Islet precursor cell (in vitro differentiated cells): ENCODE measurements at regions not wholly inside any gene's neighbourhood (a gene's known extent, or its start where the extent isn't known, plus 50 kb on each side); places are given as distances from the start of the nearest gene placed in this dataset.
"Not testable (repeated sequence)": the region's sequence is repeated elsewhere in the genome, so short reads cannot be mapped to it uniquely, and the experiment has no call there.

Source experiments
- DNase-seq: peaks from one replicate; pipeline ENCODE4 v3.0.0-alpha.2; 2018

DNA sequence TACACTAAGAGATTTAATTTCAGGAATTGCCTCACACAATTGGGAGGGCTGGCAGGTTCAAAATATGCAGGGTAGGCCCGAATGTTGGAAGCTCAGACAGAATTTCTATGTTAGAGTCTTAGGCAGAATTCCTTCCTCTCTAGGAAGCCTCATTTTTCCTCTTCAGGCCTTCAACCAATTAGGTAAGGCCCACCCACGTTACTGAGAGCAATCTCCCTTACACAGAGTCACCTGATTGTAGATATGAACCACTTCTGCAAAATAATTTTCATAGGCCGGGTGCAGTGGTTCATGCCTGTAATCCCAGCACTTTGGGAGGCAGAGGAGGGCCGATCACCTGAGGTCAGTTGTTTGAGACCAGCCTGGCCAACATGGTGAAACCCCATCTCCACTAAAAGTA is 50.2 kb upstream of the HIVEP1 start:
- DNase-seq, result no peak

DNA sequence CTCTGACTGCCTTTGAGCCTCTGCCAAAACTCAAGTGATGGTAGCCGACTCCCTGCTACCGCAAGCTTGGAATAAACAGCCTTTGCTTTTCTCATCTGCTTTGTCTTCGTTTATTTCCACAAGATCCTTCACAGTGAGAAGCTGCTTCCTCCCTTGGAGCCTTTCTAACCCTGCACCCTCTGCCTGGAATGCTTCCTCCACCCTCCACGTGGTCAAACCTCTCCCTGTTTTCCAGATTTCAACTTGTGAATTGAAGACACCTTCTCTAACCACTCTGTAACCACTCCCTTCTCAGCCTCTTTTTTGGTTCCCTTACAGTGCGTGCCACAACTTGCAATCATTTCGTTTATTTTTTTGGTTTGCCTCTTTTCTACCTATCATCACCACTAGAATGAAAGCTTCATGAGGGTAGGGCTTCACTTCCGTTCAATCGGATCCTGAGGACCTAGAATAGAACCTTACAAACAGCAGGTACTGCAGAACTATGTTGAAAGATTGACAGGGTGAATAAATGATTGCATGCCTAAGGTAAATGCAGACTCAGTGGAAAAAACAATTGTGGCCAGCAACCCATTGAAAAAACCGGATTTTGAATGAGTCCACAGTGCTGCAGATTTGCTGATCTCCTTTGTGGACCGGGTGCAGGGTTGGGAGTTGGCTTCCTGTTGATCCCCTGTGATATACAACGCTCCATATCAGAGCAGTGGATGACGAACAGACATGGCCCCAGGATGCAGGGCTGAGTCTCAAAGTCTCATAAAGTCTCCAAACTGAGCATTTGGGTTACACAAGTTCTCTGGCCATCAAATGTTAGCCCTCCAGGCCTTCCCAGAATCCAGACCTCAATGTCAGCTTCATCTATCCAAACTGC is 51.0 kb upstream of the HIVEP1 start:
- DNase-seq, result no peak

DNA sequence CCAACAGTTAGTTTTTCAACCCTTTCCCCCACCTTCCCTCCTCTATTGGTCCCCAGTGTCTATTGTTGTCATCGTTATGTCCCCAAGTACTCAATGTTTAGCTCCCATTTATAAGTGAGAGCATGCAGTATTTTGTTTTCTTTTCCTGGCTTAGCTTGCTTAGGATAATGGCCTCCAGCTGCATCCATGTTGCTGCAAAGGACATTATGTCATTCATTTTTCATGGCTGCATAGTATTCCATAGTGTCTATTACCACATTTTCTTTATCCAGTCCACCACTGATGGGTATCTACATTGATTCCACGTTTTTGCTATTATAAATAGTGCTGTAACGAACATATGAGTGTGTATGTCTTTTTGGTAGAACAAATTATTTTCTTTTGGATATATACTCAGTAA is 55.3 kb upstream of the HIVEP1 start:
- DNase-seq, result no peak

GRCh38 chr6:11953641-11954040 is 58.5 kb upstream of the HIVEP1 start:
- DNase-seq, result no peak

DNA sequence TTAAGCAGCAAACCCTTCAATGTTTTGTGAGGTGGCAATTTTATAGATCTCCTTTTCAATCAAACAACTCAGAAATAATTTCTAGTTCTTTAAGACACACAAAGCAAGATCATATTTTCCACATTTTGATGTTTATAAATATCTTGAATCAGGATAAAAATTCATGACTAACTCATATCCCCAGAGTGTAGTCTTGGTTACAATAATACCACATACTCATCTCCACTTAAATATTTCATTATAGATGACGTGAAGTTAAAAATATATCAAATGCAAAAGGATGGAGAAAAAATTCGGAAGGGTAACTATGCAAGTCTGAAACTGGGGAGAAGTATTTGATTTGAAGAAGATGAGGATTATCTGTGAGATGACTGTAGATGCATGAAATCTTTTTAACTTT is 59.8 kb upstream of the HIVEP1 start:
- DNase-seq, result no peak

- DNase-seq, result no peak
Measured at GRCh38 chr6:11951868-11952267, 60.2 kb upstream of the HIVEP1 start.

GRCh38 chr6:11950109-11950508 is 62.0 kb upstream of the HIVEP1 start:
- no peak for DNase-seq

DNA sequence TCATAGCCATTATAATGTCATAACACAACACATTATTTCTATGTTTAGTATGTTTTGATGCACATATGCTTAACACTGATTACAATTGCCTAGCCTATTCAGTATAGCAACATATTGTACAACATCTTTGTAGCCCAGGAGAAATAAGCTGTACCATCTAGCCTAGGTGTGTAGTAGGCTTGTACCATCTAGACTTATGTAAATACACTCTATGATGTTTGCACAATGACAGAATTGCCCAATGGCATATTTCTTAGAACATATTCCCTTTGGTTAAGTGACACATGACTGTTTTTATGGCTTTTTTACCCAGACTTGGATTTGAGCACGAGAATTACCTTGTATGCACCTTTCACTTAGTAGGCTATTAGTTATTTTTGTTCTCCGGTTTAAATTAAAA is 64.5 kb upstream of the HIVEP1 start:
- no peak for DNase-seq

DNA sequence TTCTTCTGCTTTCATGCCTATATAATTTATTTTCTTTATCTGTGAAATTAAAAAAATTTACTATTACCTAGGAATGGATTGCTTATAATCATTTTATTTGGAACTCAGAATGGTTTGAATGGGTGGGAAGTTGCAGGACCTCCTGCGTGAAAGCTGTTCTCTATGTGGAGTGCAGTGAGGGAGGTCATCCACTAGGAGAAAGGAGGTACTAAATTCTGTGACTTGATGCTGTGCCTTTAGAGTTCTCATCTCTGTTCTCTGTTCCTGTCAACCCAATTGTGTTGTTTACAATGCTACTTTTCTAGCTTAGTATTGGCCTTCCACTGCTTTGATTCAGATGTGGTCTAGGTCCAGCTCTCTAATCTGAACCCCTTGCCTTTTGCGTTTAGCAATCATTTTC is 65.0 kb upstream of the HIVEP1 start:
- DNase-seq, result no peak

DNA sequence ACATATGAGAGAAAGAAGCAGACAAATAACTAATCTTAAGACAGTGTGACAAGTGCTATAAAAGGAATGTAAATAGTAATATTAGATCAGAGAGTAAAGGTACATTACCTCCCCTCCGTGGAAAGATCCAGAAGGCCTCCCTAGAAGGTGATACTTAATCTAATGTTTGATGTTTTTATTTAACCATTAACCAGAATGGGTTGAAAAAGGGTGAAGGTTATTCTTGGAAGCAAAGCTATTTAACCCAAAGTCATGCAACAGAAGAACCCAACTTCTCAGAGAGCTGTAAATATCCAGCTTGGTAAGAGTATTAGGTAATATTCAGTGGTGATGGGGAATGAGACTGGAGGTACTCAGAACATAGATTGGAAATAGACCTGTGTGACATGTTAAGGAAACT is 68.0 kb upstream of the HIVEP1 start:
- DNase-seq, result no peak

DNA sequence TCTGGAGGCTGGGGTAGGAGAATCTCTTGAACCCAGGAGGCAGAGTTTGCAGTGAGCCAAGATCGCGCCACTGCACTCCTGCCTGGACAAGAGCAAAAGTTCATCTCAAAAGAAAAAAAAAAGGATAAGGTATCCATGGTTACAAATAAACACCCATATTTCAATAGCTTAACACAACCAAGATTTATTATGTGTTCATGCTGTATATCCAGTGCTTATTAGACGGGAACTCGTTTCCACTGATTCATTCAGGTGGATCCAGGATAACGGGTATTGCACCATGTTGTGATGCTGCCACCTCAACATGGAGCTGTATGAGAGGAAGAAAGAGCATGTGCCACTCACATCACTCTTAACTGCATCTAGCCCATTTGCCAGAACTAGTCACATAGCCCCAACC is 69.1 kb upstream of the HIVEP1 start:
- no peak for DNase-seq

- DNase-seq, result no peak
Measured at GRCh38 chr6:11942185-11942864, 69.8 kb upstream of the HIVEP1 start.

- DNase-seq, result not testable (repeated sequence)
Measured at GRCh38 chr6:11940532-11941166, 71.5 kb upstream of the HIVEP1 start.

DNA sequence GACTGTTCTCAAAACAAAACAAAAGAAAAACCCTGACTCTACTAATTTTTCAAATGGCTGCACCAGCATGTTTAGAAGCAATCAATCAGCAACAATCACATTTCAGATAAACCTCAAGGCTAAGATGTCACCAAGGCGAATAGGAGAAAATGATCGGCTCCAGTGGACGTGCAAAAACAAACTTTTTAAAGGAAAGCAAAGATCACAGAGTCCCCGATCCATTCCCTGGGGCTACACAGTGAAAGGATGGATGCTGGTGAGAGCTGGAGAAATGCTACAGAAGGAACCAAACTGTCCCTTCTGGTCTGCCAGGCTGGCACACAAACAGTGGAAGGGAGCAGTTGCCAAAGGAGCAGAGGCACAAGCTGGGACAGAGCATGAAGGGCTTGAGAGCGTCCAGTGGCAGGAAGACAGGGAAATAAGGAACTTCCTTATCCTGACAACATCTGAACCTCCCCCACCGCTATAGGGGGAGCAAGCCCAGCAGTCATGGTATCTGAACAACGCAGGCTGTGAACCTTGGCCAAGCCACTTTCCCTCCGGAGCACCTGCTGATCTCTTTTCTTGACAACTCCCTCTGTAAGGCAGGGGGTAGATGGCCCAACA is 73.7 kb upstream of the HIVEP1 start:
- DNase-seq, result peak; percentile 63

GRCh38 chr6:11934638-11935037 is 77.5 kb upstream of the HIVEP1 start:
- no peak for DNase-seq

DNA sequence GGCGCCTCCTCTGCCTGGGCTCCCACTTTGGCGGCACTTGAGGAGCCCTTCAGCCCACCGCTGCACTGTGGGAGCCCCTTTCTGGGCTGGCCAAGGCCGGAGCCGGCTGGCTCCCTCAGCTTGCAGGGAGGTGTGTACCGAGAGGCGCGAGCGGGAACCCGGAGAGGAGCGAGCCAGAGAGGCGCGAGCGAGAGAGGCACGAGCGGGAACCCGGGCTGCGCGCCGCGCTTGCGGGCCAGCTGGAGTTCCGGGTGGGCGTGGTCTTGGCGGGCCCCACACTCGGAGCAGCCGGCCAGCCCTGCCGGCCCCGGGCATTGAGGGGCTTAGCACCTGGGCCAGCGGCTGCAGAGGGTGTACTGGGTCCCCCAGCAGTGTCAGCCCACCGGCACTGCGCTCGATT is 79.2 kb upstream of the HIVEP1 start:
- not testable (repeated sequence) for DNase-seq

GRCh38 chr6:11931296-11932035 is 80.6 kb upstream of the HIVEP1 start:
- no peak for DNase-seq

GRCh38 chr6:11930834-11931233 is 81.3 kb upstream of the HIVEP1 start:
- not testable (repeated sequence) for DNase-seq

- no peak for DNase-seq
Measured at GRCh38 chr6:11930240-11930639, 81.9 kb upstream of the HIVEP1 start.

DNA sequence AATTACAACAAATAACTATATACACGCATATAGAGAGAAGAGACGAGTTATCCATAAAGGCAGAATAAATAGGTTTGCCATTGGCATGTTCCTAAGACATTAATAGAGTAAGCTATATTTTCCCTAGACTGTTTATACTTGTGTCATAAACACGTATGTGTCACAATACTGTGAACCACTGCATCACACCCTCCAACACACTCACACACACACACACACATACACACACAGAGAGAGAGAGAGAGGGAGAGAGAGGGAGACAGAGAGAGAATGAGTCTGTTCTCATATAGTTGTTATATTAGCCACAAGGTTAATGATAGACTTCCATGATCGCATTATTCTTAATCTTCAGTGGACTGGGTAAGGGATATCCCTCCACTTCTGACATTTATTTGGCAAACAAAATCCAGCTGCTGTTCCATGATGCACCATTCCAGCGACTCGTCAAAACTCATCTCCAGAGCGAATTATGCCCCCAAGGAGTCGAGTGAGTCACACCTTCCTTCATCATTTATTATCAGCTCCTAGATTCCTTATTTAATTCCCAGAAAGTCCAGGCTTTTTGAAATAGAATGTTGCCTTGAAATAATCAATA is 82.8 kb upstream of the HIVEP1 start:
- DNase-seq, result no peak

DNA sequence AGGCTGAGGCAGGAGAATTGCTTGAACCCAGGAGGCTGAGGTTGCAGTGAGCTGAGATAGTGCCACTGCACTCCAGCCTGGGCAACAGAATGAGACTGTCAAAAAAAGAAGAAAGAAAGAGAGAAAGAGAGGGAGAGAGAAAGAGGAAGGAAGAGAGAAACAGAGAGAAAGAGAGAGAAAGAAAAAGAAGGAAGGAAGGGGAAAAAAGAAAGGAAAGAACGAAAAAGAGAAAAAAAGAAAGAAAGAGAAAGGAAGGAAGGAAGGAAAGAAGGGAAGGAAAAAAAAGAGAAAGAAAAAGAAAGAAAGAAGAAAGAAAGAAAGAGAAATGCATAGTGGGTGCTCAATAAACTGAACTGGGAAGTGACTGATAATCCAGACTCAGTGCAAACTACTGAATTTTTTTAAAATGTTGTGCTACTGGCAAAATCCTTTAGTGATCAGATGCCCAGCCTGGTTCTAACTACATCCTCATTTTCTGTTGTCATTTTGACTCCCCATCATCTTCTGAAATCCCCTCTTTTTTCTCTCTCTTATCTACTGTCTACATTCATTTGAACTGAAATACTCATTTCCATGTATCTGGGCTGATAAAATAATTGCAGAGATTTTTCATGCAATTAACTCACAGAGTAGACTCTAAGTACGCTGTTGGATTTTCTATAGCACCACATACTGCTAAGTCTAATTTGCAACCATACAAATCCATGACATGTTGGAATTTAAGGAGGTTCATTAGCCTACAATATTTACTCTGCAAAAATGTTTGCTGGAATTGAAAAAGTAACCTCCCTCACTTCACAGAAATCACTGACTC is 85.3 kb upstream of the HIVEP1 start:
- no peak for DNase-seq

DNA sequence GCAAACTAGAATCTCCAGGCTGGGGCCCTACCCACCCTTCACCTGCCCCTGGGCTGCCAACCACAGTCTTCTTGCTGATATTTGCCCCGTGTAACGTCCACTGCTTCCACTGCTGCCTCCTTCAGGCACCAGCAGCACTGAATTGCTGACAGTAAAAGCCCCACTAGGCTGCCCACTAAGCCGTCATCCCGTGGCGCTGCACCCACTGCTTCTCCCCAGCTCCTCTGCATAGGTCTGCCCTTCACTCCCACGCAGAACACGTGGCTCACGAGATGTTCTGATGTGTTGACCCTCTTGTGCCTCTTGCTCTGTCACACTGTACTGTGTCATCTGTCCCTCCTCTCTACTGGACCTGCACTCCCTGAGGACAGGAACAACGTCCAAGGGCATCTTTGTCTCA is 86.3 kb upstream of the HIVEP1 start:
- no peak for DNase-seq
